ENCODE measurements at regions not wholly inside any gene's neighbourhood (a gene's known extent, or its start where the extent isn't known, plus 50 kb on each side); places are given as distances from the start of the nearest gene placed in this dataset.
A peak's percentile ranks its signal among the peaks of the same experiment; 100 is the strongest.

DNA sequence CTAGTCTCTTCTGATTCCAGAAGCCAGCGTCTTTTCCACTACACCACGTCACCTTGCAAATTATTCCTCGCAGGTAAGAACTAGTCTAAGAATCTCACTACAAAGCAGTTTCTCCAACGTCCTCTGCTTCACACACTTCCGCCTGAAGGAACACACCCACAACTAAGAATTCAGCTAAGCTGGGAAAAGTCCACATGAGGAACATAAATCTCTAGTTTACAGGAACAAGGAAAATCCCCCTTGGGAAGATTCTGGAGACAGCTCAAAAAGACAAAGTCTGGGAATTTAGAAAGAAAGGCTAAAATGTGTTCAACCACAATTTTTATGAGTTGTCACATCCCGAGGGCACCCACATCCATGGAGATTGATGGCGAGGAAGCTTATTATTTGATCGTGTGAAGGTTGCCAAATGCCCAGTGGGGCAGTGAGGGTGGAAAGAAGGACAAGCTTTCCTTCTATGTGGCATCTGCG lies 780.2 kb upstream of the TBX3 start:
- DNase-seq (ENCODE audit: low read depth): no peak

DNA sequence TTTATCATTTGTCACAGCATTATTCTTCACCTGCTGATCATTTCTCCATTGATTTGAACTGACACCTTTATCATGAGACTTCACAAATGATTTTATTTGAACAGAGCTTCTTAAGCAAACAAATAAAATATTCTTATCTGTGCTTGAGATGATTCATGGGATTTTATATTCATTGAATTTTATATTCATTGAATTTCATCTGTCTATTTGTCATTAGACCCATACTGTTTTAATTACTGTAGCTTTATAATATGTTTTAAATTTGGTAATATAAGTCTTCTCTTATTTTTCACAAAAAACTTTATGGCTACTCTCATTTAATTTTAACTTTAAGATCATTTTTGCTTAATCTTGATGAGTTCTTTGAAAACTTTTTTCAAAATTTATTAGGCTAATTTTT lies 777.4 kb upstream of the TBX3 start:
- no peak for DNase-seq (ENCODE audit: low read depth)

DNA sequence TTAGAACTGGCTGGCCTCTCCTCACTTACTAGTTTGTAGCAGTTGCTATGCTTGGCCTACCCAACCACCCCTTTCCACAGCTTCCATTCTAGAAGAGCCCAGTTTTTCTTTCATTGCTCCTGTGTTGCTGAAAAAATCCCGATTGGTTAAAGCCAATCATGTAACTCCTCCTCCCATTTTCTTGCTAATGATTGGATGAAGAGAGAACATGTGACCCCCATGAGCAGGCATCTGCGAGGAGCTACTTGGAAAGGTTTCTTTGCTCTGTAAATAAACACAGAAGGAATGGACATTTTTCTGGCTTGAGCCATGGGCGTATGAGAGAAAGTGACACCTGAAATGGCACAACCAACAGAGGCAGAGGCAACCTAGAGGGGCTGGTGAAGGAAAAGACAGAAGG lies 773.8 kb upstream of the TBX3 start:
- no peak for DNase-seq (ENCODE audit: low read depth)

DNA sequence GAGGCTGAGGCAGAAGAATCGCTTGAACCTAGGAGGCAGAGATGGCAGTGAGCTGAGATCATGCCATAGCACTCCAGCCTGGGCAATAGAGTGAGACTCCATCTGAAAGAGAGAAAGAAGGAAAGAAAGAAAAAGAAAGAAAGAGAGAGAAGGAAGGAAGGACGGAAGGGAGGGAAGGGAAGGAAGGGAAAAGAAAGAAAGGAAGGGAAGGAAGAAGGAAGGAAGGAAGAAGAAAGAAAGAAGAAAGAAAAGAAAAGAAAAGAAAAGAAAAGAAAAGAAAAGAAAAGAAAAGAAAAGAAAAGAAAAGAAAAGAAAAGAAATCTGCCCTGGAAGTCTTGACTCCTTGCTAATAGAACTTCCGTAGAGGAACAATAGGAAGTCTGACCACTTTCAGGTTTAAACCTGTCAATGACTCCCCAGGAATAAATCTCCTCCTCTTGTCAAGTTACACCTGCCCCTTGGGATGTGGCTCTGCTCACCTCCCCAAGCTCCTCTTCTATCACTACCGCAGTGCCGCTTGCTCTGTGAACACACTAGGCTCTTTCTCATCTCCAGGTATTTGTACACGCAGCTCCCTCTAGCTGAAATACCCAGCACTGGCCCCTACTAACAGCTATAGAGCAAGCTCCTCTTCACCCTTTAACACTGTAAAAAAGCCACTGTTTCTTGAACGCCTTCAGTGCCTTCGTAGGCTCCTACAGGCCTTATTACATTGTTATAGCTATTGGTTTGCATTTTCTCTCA lies 773.1 kb upstream of the TBX3 start:
- no peak for DNase-seq (ENCODE audit: low read depth)

DNA sequence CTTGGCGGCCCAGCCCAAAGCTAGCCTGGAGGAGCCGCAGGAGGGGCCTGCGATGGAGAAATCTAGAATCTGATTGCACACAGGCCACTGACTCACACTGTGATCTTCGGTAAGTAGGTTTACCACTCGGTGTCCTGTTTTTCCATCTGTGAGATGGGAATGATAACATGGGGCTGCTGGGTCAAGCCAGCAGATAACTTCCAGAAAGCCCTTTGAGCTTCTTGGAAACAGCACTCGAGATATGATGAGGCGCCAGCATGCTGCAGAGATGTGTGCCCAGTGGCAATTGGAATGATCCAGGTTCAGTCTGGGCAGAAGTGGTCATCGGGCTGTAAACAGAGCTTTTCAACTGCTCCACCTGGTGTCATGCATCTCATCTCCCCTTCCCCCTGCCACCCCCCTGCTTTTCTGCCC lies 771.3 kb upstream of the TBX3 start:
- no peak for DNase-seq (ENCODE audit: low read depth)

DNA sequence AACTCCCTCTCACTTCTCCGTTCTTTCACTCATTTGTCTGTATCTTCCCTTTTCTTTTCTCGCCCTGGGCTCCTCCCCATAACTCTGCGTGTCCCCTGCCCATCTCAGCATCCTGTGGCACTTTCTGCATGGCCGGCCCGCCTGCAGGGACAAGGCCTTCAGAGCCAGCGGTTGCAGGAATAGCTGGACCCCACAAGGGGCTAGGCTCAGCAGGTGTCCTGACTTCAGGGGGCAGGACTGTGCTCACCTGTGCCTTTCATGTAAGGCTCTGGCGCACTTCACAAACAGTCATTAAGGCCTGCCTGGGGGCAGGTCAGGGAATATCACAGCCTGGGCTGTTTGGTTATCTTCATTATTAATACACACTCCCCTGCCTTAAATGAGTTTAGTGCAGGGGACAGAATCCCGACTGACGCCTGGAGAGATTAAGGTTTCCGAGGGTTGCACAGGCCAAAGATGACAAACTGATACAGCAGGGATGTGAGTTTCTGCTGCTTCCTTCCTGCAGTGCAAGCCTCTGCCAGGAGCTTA lies 768.8 kb upstream of the TBX3 start:
- DNase-seq (ENCODE audit: low read depth): no peak

DNA sequence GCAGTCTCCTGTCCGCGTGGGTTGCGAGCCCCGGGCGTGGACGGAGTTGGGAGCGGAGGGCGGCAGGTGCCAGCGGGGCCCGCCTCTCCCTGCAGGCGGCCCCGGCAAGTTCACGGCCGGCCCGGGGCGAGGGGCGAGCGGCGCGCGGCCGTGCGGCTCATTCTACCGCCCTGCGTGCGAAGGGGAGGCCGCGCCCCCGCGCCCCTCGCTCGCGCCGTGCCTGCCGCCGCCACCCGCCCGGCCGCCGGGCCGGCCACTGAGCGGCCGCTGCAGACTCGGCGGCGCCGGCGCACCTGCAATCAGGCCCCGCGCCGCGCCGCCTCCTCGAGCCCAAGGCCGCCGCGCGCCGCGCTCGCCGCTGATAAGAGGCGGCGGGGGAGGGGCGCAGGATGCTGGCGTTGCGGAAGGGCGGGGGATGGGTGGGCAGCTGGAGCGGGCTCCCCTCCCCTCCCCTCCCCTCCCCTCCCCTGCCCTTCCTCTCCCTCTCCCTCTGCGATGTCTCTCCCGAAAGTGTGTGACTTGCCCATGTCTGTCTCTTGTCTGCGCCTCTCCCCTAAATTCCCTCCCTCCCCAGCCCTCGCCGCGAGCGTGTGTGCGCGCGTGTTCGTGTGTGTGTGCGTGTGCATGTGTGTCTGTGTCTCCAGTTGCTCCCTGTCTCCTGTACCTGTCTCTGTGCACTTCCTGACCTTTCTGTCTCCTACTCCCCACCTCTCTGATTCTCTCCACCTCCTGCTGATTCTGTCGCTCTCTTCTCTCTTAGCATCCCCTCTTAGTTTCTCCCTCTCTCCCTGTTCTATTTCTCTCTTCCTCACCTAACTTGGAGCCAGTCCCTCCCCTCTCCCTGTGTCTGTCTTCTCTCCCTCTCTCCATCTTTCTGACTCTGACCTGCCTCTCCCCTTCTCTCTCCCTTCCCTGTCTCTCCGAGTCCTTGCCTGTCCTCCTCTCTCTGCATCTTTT lies 768.1 kb upstream of the TBX3 start:
- DNase-seq (ENCODE audit: low read depth): no peak

DNA sequence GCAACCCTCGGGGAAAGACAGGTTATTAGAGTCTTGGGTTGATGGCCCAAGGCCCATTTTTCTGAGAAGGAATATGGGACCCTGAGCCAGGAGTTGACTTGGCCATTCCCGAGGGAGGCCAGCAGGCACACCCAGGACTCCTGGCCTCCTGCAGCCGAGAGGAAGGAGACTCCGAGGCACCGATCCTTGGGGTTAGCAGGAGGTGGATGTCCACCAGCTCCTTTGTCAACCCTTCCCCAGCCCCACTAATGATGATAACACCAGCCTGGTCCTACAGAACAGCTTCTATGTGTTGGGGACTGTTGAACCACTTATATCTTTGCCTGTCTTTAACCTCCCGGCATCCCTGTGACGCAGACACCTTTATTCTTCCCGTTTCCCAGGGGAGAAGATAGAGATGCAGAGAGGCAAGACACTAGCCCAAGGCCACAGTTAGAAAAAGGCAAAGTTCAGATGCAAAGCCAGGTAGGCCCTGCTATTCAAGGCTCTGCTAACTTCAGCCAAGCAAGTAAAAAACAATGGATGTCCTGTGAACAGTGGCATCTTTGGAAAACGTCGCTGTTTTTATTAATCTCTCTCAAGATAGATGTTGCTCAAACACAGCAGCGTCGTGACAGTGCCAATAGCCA lies 767.3 kb upstream of the TBX3 start:
- DNase-seq (ENCODE audit: low read depth): no peak

DNA sequence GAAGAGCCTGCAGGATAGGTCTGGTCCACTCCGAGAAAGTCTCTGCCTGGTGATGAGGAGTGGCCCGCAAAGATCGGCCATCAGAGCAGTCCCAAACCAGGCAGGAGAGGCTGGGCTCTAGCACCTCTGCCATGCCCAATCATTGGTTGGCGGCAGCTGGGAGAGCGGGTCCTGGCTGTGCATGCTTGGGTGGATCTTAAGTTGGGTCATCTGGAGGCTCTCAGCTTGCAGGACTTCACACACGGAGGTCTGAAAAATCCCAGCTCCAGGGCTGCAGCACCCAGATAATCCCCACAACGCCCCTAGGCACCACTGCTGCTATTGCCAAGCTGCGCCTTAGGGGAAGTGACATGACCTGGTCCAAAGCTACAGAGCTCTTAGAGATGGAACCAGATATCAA lies 766.7 kb upstream of the TBX3 start:
- no peak for DNase-seq (ENCODE audit: low read depth)

DNA sequence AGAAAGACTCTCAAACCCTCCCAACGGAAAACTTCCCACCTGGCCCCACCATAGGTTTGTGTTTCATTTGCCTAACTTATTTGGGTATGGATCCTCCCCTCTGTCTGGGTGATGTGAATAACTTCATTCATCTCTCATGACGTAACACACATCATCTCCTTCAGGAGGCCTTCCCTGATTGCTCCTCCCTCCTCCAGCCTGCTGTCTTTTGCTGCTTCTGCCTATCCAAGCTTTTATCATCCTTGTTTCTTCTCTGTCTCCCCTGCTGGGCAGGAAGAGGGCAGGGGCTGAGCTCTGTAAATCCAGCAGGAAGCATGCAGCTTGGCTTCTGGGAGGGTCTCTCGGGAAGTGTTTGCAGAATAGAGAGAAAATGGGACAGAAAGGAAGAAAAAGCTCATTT lies 766.0 kb upstream of the TBX3 start:
- DNase-seq (ENCODE audit: low read depth): no peak

DNA sequence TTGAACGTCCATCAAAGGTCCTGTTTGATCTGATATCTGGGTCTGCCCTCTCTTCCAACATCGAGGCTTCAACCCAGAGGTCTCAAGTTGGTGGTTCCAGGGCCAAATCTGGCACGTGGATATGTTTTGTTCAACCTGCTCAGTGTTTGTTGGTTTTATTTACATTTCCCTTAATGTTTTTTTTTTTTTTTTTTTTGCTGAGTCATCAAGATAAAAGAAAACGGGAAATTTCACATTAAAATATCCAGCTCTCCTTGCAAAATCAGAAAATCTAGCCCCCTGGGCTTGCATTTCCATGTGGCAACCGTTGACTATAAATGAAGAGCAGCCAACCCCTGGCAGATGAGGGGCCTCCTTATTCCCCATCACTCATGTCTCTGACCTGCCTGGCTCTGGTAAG lies 765.6 kb upstream of the TBX3 start:
- no peak for DNase-seq (ENCODE audit: low read depth)

DNA sequence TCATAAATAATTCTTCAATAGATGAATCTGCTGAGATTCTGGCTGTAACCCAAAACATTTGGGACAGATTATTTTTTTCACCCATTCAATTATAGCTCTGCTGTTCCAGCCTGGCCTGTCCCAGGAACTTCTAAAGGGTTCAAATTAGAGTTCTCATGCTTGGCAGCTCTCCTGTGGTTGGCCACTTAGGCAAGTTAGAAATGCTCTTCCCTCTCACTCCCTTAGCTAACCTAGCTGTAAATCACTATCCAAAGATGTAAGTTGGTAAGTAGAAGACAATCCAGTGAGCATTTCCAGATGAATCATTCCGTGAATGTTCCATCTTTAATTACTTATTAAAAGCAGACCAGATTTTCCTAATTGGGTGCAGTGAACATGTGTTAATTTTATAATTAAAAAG lies 760.4 kb upstream of the TBX3 start:
- no peak for DNase-seq (ENCODE audit: low read depth)

DNA sequence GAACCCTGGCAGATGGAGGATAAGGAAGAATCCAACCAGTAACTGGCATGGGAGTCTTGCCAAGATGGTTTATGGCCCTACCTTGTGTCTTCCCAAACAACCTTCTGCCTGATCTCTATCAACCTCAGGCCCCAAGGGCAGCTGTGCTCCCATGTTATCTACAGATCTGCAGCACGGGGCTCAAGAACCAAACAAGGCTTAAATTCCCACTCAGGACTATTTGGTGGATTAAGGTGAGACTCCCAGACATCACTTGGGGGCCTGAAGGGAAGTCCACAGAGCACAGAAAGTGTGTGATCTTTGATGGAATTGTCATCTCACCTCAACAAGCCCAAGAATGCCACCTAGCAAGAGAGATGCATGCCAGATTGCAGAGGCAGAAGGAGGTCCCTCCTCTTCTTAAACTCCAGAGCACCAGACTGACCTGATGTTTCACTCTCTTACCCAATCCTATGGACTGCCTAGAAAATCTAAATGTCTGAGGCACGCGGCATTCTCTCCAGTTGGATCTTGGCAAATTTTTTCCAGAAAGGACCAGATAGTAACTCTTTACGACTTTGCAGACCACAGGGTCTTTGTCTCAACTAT lies 759.5 kb upstream of the TBX3 start:
- no peak for DNase-seq (ENCODE audit: low read depth)

DNA sequence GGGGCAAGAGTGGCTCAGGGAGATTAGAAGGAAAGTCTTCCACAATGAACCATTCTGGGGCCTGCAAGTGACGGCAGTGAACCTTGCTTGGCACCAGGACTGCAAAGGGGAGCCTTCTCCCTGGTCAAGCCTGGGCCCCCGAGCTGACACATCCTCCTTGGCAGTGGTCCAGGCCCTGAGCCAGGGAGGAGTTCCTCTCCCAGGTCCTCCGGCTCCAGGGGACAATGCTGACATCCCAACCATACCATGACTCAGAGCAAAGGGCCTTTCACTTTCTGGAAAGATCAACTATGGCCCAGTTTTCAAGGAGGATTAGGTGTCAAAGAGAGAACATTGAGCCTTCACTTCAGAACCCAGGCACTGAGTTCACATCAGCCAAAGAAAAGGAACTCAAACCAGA lies 756.5 kb upstream of the TBX3 start:
- DNase-seq (ENCODE audit: low read depth): peak; percentile 17

DNA sequence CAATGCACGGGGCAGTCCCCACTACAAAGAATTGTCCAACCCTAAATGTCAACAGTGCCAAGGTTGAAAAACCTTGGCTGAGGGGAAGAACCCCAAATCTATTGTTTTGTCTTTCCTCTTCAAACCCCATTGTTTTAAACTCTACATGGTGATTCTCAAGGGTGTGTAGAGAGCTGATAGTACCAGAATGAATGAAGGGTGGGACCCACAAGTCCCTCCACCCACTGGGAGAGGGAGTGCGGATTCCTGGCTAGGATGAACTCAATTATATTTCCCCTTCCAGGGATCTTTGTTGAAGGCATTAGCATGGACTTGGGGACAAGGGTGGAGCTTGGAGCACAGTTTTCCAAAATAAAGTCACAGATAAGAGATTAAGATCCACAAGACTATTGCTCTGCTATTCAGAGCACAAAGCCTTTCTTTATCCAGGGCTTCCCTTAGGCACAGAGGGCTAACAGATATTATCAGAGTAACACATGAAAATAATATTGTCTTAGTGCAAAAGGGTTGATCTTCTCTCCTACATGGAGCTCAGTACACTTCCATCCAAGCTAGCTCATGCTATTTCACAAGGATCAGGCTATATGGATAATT lies 755.1 kb upstream of the TBX3 start:
- no peak for DNase-seq (ENCODE audit: low read depth)

DNA sequence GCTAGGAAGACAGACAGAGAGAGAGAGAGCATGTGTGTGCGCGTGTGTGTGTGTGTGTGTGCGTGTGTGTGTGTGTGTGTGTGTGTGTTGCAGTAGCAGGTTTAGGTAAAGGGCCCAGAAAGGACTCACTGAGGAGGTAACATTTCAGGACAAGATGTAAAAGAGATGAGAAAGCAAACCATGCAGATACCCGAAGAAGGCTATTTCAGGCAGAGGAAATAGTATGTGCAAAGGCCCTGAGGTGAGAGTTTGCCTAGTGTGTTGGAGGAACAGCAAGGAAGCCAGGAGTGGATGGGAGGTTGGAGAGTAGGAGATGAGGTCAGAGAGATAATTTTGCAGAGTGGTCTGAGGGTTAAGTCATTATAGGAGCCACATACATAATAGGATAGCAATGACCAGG lies 754.3 kb upstream of the TBX3 start:
- DNase-seq (ENCODE audit: low read depth): no peak

DNA sequence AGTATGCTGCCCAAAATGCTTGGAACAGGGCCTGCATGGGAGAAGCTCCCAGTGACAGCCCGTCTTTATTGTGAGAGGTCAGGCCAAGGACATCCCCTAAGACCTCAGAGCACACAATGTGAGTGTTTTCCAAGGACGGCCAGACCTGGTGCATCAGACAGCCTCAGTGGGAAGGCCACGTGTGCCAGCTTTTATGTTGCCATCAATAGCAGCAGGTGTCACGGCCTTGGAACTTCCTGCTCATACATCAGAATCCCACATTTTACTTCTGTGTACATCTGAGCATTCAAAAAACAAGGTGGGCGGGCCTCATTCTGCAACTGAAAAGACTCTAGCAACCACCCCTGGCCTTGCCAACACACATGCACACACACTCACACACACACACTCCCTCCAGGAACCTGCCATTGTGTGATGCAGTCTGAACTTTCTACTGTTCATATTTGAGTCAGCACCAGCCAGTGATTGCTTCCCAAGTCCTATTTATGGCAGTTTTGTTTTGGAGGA lies 753.1 kb upstream of the TBX3 start:
- no peak for DNase-seq (ENCODE audit: low read depth)

DNA sequence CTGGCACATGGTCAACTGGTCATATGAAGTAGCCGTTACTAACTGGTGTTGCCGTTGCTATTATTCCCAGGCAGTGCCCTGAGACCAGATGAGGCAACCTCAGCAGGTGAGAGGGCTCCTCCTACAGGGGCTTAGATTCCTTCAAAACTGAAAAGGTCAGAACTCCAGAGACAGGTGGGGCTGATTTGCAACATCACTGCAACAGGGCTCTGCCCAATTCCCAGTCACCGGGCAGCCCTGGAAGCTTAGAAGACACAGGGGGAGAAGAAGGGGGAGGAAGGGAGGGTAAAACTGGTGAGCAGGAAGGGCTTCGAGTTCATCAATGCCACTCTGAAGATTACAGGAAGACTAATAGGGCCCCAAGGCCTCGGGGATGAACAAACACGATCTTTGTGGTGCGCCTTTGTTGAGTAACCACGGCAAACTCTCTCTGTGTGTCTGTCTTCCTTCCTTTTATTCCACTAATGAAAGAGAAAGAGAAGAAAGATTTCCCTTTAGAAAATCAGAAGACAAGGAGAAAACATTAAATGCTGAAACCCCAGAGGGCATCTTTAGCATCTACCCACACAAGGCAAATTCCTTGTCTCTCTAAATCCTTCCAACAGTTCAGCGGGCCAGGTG lies 749.1 kb upstream of the TBX3 start:
- no peak for DNase-seq (ENCODE audit: low read depth)

DNA sequence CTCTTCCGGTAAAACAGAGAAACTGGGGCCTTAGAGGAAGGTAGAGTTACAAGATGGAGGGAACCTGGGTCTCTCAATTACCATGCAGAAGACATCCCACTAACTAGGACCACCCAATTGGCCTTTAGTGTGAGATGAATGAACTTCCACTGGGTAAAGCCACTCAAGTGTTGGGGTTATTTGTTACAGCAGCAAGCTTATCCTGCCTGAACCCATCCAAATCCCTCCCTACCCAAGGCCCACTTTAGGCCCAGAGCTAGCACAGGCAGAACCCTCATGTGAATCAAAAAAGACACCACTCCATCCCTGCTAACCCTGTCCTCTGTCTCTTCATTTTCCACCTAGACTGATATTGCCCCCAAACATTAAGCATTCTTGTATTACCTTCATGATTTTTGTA lies 746.7 kb upstream of the TBX3 start:
- DNase-seq (ENCODE audit: low read depth): no peak

DNA sequence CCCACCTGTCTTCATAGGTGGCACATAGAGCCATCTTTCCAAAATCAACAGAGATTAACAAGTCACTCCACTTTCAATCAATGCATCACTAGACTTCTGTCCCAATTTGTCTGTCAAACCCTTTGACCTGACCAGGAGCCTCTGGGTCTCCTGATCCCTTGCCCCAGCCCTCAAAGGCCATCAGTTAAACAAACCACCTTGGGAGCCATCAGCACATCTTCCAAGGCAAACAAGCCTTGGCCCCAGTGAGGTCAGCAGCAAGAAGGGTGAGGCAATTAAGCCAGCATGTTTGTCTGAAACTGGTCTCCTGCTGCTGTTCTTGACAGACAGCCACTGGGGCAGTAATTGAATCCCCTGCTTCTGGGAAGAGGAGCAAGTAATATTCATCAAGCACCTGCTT lies 742.8 kb upstream of the TBX3 start:
- no peak for DNase-seq (ENCODE audit: low read depth)

DNA sequence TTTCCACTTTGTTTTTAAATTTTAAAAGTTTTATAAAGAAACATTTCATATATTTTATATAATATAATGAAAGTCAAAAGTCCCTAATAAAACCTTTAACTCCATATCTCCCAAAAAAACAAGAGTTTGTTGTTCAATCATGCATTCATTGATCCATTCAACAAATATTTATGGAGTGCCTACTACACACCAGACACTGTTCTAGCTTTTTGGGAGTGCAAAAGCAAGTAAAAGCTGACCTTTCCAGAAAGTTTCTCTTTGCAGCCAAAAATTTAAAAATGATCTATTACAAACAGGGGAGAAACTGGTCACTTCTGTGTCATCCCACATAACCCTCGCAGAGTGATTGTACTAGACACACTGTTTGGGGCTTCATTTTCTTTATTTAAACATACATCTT lies 740.0 kb upstream of the TBX3 start:
- DNase-seq (ENCODE audit: low read depth): no peak
